ENCODE measurements at regions not wholly inside any gene's neighbourhood (a gene's known extent, or its start where the extent isn't known, plus 50 kb on each side); places are given as distances from the start of the nearest gene placed in this dataset.

DNA sequence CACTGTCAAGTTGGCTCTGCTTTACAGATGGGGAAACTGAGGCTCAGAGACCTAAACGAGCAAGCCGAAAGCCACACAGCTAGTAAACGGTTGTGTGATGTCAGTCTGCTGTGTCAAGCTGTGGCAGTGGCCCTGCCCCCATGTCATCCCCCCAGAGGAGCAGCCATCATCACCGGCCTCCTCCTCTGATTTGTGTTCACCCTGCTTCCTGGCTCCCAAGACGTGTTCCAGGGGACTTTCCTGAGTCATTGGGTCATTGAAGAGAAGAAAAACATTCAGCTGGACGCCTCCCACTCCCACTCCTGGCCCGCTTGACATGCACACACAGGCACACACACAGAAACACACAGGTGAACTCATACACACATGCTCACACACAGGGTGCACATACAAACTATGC lies 54.0 kb upstream of the CIBAR2 start:
- H2AFZ ChIP-seq (replicated peaks; ENCODE audit: low read length, poor library complexity) = no peak overlapping the region
- peaks cover 0 to 17% of the 10 kb centered on the region in 2 experiments; a peak in 1 of 4 replicates for H3K79me1 ChIP-seq (ENCODE audit: low read depth in 1 of 2, low read length in 2 of 2)
- H4K5ac ChIP-seq (ENCODE audit: low read depth, low read length) = no peak overlapping the region
- H3K4me2 ChIP-seq (ENCODE audit: low read depth, low read length) = no peak overlapping the region
- no peak for TF ChIP-seq FOS (IDR thresholded peaks at IDR 0.05; ENCODE audit: low read depth, low read length)
- TF ChIP-seq, protein P1, sequence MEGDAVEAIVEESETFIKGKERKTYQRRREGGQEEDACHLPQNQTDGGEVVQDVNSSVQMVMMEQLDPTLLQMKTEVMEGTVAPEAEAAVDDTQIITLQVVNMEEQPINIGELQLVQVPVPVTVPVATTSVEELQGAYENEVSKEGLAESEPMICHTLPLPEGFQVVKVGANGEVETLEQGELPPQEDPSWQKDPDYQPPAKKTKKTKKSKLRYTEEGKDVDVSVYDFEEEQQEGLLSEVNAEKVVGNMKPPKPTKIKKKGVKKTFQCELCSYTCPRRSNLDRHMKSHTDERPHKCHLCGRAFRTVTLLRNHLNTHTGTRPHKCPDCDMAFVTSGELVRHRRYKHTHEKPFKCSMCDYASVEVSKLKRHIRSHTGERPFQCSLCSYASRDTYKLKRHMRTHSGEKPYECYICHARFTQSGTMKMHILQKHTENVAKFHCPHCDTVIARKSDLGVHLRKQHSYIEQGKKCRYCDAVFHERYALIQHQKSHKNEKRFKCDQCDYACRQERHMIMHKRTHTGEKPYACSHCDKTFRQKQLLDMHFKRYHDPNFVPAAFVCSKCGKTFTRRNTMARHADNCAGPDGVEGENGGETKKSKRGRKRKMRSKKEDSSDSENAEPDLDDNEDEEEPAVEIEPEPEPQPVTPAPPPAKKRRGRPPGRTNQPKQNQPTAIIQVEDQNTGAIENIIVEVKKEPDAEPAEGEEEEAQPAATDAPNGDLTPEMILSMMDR (conservative IDR thresholded peaks at IDR 0.05; ENCODE audit: low read depth, low read length) = no peak
- no peak for TF ChIP-seq SMC3 (IDR thresholded peaks at IDR 0.05; ENCODE audit: low read depth, low read length)
- no peak for TF ChIP-seq RCOR1 (IDR thresholded peaks at IDR 0.05; ENCODE audit: insufficient replicate concordance, low read length)
- no peak for TF ChIP-seq POLR2A (IDR thresholded peaks at IDR 0.05; ENCODE audit: low read depth, low read length)
- TF ChIP-seq MAFK (IDR thresholded peaks at IDR 0.05; ENCODE audit: low read depth, low read length) = no peak
- no peak for TF ChIP-seq MXI1 (IDR thresholded peaks at IDR 0.05; ENCODE audit: borderline replicate concordance, low read depth, low read length)
- no peak for TF ChIP-seq CEBPB (IDR thresholded peaks at IDR 0.05; ENCODE audit: low read depth, low read length)
- no peak for TF ChIP-seq CHD1 (IDR thresholded peaks at IDR 0.05; ENCODE audit: low read depth, low read length)
- no peak for TF ChIP-seq RFX5 (IDR thresholded peaks at IDR 0.05; ENCODE audit: low read depth, low read length)
- no peak for TF ChIP-seq NFE2L2 (IDR thresholded peaks at IDR 0.05; ENCODE audit: low read depth, low read length)
- no peak overlapping the region for H3K4me3 ChIP-seq (ENCODE audit: insufficient read depth, low read depth, low read length)
- H3K18ac ChIP-seq (ENCODE audit: low read depth, low read length) = no peak overlapping the region
- H3K9me3 ChIP-seq (ENCODE audit: control insufficient read depth, insufficient read depth, low read length) = no peaks in the 10 kb centered on the region
- peak overlapping the region; percentile 50; the same call in 1 of the 2 replicates for H2AK5ac ChIP-seq (ENCODE audit: low read depth, low read length)
- H4K91ac ChIP-seq (ENCODE audit: insufficient read depth, low read depth, low read length) = no peak overlapping the region
- H3K56ac ChIP-seq (ENCODE audit: extremely low read depth, insufficient read depth, low read length) = no peak overlapping the region
- peaks cover 39% of the 10 kb centered on the region for H3K4me1 ChIP-seq (ENCODE audit: control insufficient read depth, insufficient read depth, low read length)
- no peak overlapping the region for H3K23ac ChIP-seq (ENCODE audit: low read depth, low read length)
- ATAC-seq (ENCODE audit: low read depth) = no peak
- CTCF ChIA-PET = no interaction called here
- H2BK20ac ChIP-seq (ENCODE audit: low read depth, low read length) = no peak overlapping the region
- intact Hi-C loops (cut with micrococcal nuclease) (no loop called here), in situ Hi-C loops (cut with MboI; ENCODE audit: low sequenced_read_pairs) (no loop called here), dilution Hi-C loops (cut with HindIII; ENCODE audit: low sequenced_read_pairs, unreplicated experiment) (no loop called here)
- H3K36me3 ChIP-seq (ENCODE audit: control insufficient read depth, insufficient read depth, low read length) = no peaks in the 10 kb centered on the region
- WGBS, 2 experiments (ENCODE audit: extremely low coverage in 2 of 2, insufficient read length in 1 of 2) = 90% methylated on average over 2 of the region's 7 CpGs; no CpG with 5 or more reads in 1 of the 2 experiments
- DNase-seq = peak; percentile 36
- H3K27me3 ChIP-seq (ENCODE audit: control insufficient read depth, insufficient read depth, low read length) = no peaks in the 10 kb centered on the region
- H2AK9ac ChIP-seq (replicated peaks; ENCODE audit: low read depth, low read length, poor library complexity) = no peak overlapping the region
- POLR2A ChIA-PET (ENCODE audit: unreplicated experiment) = no interaction called here
- no peak overlapping the region for H2BK120ac ChIP-seq (ENCODE audit: low read depth, low read length)
- H3K9ac ChIP-seq (ENCODE audit: low read depth, low read length) = no peak overlapping the region
- 0 out of 2 replicates have a peak, but pooled peaks cover 7% of the 10 kb centered on the region for H4K20me1 ChIP-seq (ENCODE audit: insufficient read depth, low read length)
- H3K9me1 ChIP-seq (ENCODE audit: insufficient read depth, low read length) = peaks cover 5% of the 10 kb centered on the region; the same call in 1 of the 2 replicates
- BruUV-seq (replicated peaks) = no TSS peak
- H3K4ac ChIP-seq (ENCODE audit: low read depth, low read length) = no peak overlapping the region; the same call in 1 of the 2 replicates
- no peak overlapping the region for H3K27ac ChIP-seq (ENCODE audit: insufficient read depth, low read length)
- H2BK15ac ChIP-seq (ENCODE audit: low read depth, low read length) = no peak overlapping the region
- H2BK5ac ChIP-seq (ENCODE audit: low read depth, low read length, poor library complexity, severe bottlenecking) = no peak overlapping the region
- H3K14ac ChIP-seq (replicated peaks; ENCODE audit: low read depth, low read length) = peak overlapping the region; percentile 10; the same call in 1 of the 2 replicates
- H4K8ac ChIP-seq (ENCODE audit: low read depth in 2 of 2, low read length in 2 of 2) = no peak overlapping the region

Measured in IMR-90 (cell line).